ENCODE measurements at regions not wholly inside any gene's neighbourhood (a gene's known extent, or its start where the extent isn't known, plus 50 kb on each side); places are given as distances from the start of the nearest gene placed in this dataset.

- H3K27ac ChIP-seq (ENCODE audit: low read depth in 1 of 2, low read length in 2 of 2): no peak overlapping the region
- no peak for ATAC-seq (ENCODE audit: poor library complexity)
- H3K9me3 ChIP-seq (ENCODE audit: control insufficient read depth in 1 of 2, insufficient read depth in 1 of 2, low read length in 2 of 2): no peaks in the 10 kb centered on the region
- H3K36me3 Mint-ChIP-seq (ENCODE audit: low read depth): no peaks in the 10 kb centered on the region
- H3K9me3 Mint-ChIP-seq: peaks cover 4% of the 10 kb centered on the region
- H3K27me3 Mint-ChIP-seq: no peaks in the 10 kb centered on the region
- no peaks in the 10 kb centered on the region for H3K36me3 ChIP-seq (ENCODE audit: insufficient read depth, low read length)
- no peak overlapping the region for H3K4me3 Mint-ChIP-seq
- H3K4me1 Mint-ChIP-seq (ENCODE audit: low read depth): no peaks in the 10 kb centered on the region
- ChIA-PET CTCF (no interaction called here), POLR2A (no interaction called here)
- intact Hi-C loops (cut with DNase I, micrococcal nuclease): no loop called here
- no peak overlapping the region for H3K27ac Mint-ChIP-seq
- H3K4me1 ChIP-seq (ENCODE audit: insufficient read depth, low read length): no peaks in the 10 kb centered on the region
- TF ChIP-seq CTCF (IDR thresholded peaks at IDR 0.05): no peak
- no peak overlapping the region for H3K4me3 ChIP-seq (ENCODE audit: low read length)
- no peaks in the 10 kb centered on the region for H3K27me3 ChIP-seq (ENCODE audit: control insufficient read depth in 1 of 2, insufficient read depth in 2 of 2, low read length in 2 of 2)
- no peak for DNase-seq
Measured at GRCh38 chr1:81388435-81388834, 412.3 kb upstream of the ADGRL2 start.

- Mint-ChIP-seq H3K27ac (no peak overlapping the region), H3K4me3 (no peak overlapping the region), H3K36me3 (ENCODE audit: low read depth) (no peaks in the 10 kb centered on the region), H3K4me1 (ENCODE audit: low read depth) (no peaks in the 10 kb centered on the region), H3K9me3 (peaks cover 4% of the 10 kb centered on the region), H3K27me3 (no peaks in the 10 kb centered on the region)
- POLR2A ChIA-PET: no interaction called here
- Histone ChIP-seq H3K27me3 (ENCODE audit: control insufficient read depth in 1 of 2, insufficient read depth in 2 of 2, low read length in 2 of 2) (no peaks in the 10 kb centered on the region), H3K27ac (ENCODE audit: low read depth in 1 of 2, low read length in 2 of 2) (no peak overlapping the region), H3K9me3 (ENCODE audit: control insufficient read depth in 1 of 2, insufficient read depth in 1 of 2, low read length in 2 of 2) (no peaks in the 10 kb centered on the region), H3K4me1 (ENCODE audit: insufficient read depth, low read length) (no peaks in the 10 kb centered on the region), H3K4me3 (ENCODE audit: low read length) (no peak overlapping the region), H3K36me3 (ENCODE audit: insufficient read depth, low read length) (no peaks in the 10 kb centered on the region)
- no peak for DNase-seq
- CTCF ChIA-PET: no interaction called here
- TF ChIP-seq CTCF (IDR thresholded peaks at IDR 0.05): no peak
- ATAC-seq (ENCODE audit: poor library complexity): no peak
- intact Hi-C loops (cut with DNase I, micrococcal nuclease): no loop called here
Measured at GRCh38 chr1:81387446-81387845, 413.3 kb upstream of the ADGRL2 start.

- Mint-ChIP-seq H3K4me1 (ENCODE audit: low read depth) (no peaks in the 10 kb centered on the region), H3K4me3 (no peak overlapping the region), H3K27ac (no peak overlapping the region), H3K9me3 (peaks cover 4% of the 10 kb centered on the region), H3K36me3 (ENCODE audit: low read depth) (no peaks in the 10 kb centered on the region), H3K27me3 (no peaks in the 10 kb centered on the region)
- ATAC-seq (ENCODE audit: poor library complexity): no peak
- no peaks in the 10 kb centered on the region for H3K4me1 ChIP-seq (ENCODE audit: insufficient read depth, low read length)
- DNase-seq: no peak
- no peak overlapping the region for H3K27ac ChIP-seq (ENCODE audit: low read depth in 1 of 2, low read length in 2 of 2)
- no peak for TF ChIP-seq CTCF (IDR thresholded peaks at IDR 0.05)
- no peaks in the 10 kb centered on the region for H3K36me3 ChIP-seq (ENCODE audit: insufficient read depth, low read length)
- no peaks in the 10 kb centered on the region for H3K27me3 ChIP-seq (ENCODE audit: control insufficient read depth in 1 of 2, insufficient read depth in 2 of 2, low read length in 2 of 2)
- intact Hi-C loops (cut with DNase I, micrococcal nuclease): no loop called here
- H3K4me3 ChIP-seq (ENCODE audit: low read length): no peak overlapping the region
- ChIA-PET POLR2A (no interaction called here), CTCF (no interaction called here)
- H3K9me3 ChIP-seq (ENCODE audit: control insufficient read depth in 1 of 2, insufficient read depth in 1 of 2, low read length in 2 of 2): peaks cover 0 to 15% of the 10 kb centered on the region in 2 experiments
Measured at GRCh38 chr1:81382561-81382960, 418.2 kb upstream of the ADGRL2 start.
